BJ (cell line): ENCODE measurements at regions not wholly inside any gene's neighbourhood (a gene's known extent, or its start where the extent isn't known, plus 50 kb on each side); places are given as distances from the start of the nearest gene placed in this dataset.
"Not testable (repeated sequence)": the region's sequence is repeated elsewhere in the genome, so short reads cannot be mapped to it uniquely, and the experiment has no call there.

Experiments
- CTCF ChIA-PET: fragments of 350-600 bp; formaldehyde crosslinking; extraction: SDS; loops from one replicate; lab custom pipeline; 2021; ENCODE audit warnings: antibody characterized with exemption, inconsistent platforms; lab: Yijun Ruan, JAX
- POLR2A ChIA-PET: fragments of 300-600 bp; sonication (Branson Sonifier 250); formaldehyde crosslinking; extraction: SDS; loops from one replicate; lab custom pipeline; 2021; ENCODE audit warnings: antibody characterized with exemption; lab: Charles Lee
- DNase-seq: peaks from one replicate; pipeline ENCODE4 v3.0.0-alpha.2; 2011; ENCODE audit warnings: low read depth
- H3K27me3 ChIP-seq: 2 replicates; pipeline ENCODE4 v1.6.0; 2011; ENCODE audit warnings: low read length; ENCODE audit not compliant: control insufficient read depth, insufficient read depth
- H3K36me3 ChIP-seq: 2 replicates; pipeline ENCODE4 v1.5.1; 2011; ENCODE audit warnings: low read length; ENCODE audit not compliant: control insufficient read depth, insufficient read depth
- H3K4me3 ChIP-seq: 2 replicates; pipeline ENCODE4 v1.5.1; 2011; ENCODE audit warnings: low read depth, mild to moderate bottlenecking, control low read depth, low read length
- TF ChIP-seq, protein P1 (sequence below): IDR thresholded peaks from 2 replicates; pipeline ENCODE4 v1.5.1; 2011; ENCODE audit warnings: low read depth, mild to moderate bottlenecking, control low read depth, inconsistent platforms, low read length, moderate library complexity; ENCODE audit not compliant: insufficient read depth

DNA sequence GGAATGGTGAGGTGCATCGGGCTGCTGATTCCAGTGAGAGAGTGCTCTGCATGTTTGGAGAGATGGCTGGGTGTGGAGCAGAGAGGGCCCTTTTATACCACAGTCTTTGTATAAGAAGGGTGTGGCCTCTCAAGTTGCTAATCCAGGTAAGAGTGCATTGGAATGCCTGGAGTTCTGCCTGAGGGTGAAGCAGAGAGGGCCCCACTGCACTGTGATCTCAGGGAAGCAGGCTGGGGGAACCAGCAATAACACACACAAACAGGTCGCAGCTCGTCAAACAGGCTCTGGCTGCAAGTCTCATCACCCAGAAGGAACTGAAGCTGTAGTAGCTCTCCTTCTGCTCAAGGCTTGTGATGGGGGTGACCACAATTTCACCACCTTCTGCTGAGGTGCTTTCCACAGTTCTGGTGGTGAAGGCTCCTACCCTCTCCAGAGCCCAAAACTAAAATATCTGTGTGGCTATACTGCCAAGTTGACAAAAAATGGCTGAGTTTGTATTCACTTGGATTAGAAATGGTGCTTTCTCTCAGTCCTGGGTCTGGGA, 687.4 kb upstream of the HS3ST1 start:
- H3K36me3 ChIP-seq: no peaks in the 10 kb centered on the region
- TF ChIP-seq, protein P1, sequence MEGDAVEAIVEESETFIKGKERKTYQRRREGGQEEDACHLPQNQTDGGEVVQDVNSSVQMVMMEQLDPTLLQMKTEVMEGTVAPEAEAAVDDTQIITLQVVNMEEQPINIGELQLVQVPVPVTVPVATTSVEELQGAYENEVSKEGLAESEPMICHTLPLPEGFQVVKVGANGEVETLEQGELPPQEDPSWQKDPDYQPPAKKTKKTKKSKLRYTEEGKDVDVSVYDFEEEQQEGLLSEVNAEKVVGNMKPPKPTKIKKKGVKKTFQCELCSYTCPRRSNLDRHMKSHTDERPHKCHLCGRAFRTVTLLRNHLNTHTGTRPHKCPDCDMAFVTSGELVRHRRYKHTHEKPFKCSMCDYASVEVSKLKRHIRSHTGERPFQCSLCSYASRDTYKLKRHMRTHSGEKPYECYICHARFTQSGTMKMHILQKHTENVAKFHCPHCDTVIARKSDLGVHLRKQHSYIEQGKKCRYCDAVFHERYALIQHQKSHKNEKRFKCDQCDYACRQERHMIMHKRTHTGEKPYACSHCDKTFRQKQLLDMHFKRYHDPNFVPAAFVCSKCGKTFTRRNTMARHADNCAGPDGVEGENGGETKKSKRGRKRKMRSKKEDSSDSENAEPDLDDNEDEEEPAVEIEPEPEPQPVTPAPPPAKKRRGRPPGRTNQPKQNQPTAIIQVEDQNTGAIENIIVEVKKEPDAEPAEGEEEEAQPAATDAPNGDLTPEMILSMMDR: no peak
- POLR2A ChIA-PET: no interaction called here
- H3K27me3 ChIP-seq: no peaks in the 10 kb centered on the region
- no peak overlapping the region for H3K4me3 ChIP-seq
- no peak for DNase-seq
- CTCF ChIA-PET: no interaction called here

DNA sequence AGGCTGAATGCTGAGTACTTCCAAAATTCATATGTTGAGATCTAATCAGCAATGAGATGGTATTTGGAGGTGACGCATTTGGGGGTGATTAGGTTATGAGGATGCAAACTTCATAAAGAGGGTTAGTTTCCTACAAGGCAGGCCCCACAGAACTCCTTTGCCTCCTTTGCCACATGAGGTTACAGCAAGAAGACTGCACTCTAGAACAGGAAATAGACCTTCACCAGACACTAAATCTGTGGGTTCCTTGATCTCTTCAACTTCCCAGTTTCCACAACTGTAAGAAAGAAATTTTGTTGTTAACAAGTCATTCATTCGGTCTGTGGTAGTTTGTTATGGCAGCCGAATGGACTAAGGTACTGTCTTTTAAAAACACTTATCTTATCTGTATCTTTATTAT, 681.9 kb upstream of the HS3ST1 start:
- TF ChIP-seq, protein P1: no peak
- no peak overlapping the region for H3K4me3 ChIP-seq
- ChIA-PET POLR2A (no interaction called here), CTCF (no interaction called here)
- no peaks in the 10 kb centered on the region for H3K27me3 ChIP-seq
- H3K36me3 ChIP-seq: no peaks in the 10 kb centered on the region
- no peak for DNase-seq

DNA sequence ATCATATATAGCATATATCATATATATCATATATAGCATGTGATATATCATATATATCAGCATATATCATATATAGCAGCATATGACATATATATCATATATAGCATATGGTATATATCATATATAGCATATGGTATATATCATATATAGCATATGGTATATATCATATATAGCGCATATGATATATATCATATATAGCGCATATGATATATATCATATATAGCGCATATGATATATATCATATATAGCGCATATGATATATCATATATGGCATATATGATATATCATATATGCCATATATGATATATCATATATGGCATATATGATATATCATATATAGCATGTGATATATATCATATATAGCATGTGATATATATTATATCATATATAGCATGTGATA, 680.4 kb upstream of the HS3ST1 start:
- DNase-seq, H3K36me3 ChIP-seq, H3K4me3 ChIP-seq, POLR2A ChIA-PET, CTCF ChIA-PET, H3K27me3 ChIP-seq: not testable (repeated sequence)

DNA sequence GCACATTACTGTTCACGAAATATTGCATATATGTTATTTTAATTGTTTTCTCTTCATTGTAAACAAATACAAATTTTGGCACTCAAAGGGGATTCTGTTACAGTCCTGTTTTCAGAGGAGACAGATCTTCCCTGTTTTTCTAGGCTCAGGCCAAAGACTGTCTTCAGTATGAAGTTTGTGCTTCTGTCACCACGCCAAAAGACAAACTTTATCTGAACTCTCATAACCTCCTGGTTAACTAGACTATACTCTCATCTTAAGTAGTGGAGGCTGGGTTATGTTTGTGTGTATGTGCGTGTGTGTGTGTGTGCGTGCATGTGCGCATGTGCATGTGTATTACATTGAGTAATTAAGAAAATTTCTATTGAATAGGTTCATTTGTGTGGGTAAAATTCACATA, 676.8 kb upstream of the HS3ST1 start:
- H3K36me3 ChIP-seq: no peaks in the 10 kb centered on the region
- TF ChIP-seq, protein P1: no peak
- DNase-seq: no peak
- POLR2A ChIA-PET: no interaction called here
- no peak overlapping the region for H3K4me3 ChIP-seq
- CTCF ChIA-PET: no interaction called here
- H3K27me3 ChIP-seq: no peaks in the 10 kb centered on the region

DNA sequence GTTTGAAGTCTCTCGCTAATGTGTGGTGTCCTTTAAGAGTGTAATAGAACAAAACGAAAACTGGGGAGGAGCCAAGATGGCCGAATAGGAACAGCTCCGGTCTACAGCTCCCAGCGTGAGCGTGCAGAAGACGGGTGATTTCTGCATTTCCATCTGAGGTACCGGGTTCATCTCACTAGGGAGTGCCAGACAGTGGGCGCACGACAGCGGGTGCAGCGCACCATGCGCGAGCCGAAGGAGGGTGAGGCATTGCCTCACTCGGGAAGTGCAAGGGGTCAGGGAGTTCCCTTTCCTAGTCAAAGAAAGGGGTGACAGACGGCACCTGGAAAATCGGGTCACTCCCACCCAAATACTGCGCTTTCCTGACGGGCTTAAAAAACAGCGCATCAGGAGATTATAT, 661.2 kb upstream of the HS3ST1 start:
- CTCF ChIA-PET, H3K4me3 ChIP-seq: not testable (repeated sequence)

DNA sequence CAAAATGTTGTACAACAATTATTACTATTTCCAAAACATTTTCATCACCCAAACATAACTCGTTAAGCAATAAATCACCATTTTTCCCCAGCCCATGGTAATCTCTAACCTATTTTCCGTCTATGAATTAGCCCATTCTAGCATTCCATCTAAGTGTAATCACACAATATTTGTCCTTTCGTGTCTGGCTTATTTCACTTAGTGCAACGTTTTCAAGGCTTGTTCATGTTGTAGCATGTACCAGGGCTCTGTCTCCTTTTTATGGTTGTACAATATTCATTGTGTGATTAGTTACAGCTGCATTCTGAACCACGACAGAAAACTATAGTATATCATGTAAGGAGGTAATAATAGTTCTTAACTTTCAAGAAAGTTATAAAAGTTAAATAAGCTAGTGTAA, 656.0 kb upstream of the HS3ST1 start:
- no peaks in the 10 kb centered on the region for H3K36me3 ChIP-seq
- no peak overlapping the region for H3K4me3 ChIP-seq
- CTCF ChIA-PET: no interaction called here
- no peaks in the 10 kb centered on the region for H3K27me3 ChIP-seq
- no peak for DNase-seq
- POLR2A ChIA-PET: no interaction called here
- TF ChIP-seq, protein P1: no peak

More for the DNA sequence above, 661.2 kb upstream of the HS3ST1 start:
- DNase-seq, H3K27me3 ChIP-seq, H3K36me3 ChIP-seq, POLR2A ChIA-PET: not testable (repeated sequence)
